ENCODE measurements at regions not wholly inside any gene's neighbourhood (a gene's known extent, or its start where the extent isn't known, plus 50 kb on each side); places are given as distances from the start of the nearest gene placed in this dataset.

- Histone ChIP-seq H3K9ac (ENCODE audit: insufficient read depth, low read length, poor library complexity, severe bottlenecking) (no peak overlapping the region), H3K27me3 (ENCODE audit: control insufficient read depth in 2 of 2, insufficient read depth in 2 of 2, low read length in 2 of 2) (no peaks in the 10 kb centered on the region), H3K4me1 (ENCODE audit: control insufficient read depth in 1 of 2, insufficient read depth in 2 of 2, low read length in 2 of 2) (no peaks in the 10 kb centered on the region), H3K4me2 (replicated peaks; ENCODE audit: extremely low read depth, low read length, poor library complexity, severe bottlenecking) (no peak overlapping the region), H3K36me3 (replicated peaks in 1 of 2; ENCODE audit: control insufficient read depth in 1 of 2, insufficient read depth in 2 of 2, low read length in 2 of 2) (peaks cover 3 to 24% of the 10 kb centered on the region in 2 donors), H3K27ac (ENCODE audit: low read depth in 1 of 2, low read length in 2 of 2) (no peak overlapping the region), H4K20me1 (ENCODE audit: insufficient read depth, low read length) (no peaks in the 10 kb centered on the region), H3K79me2 (ENCODE audit: insufficient read depth, low read length) (no peaks in the 10 kb centered on the region), H3K9me3 (replicated peaks in 1 of 2; ENCODE audit: control insufficient read depth in 1 of 2, insufficient read depth in 1 of 2, low read length in 2 of 2) (no peaks in the 10 kb centered on the region), H3K4me3 (replicated peaks in 1 of 3; ENCODE audit: low read depth in 2 of 3, low read length in 3 of 3) (no peak overlapping the region), H2AFZ (ENCODE audit: insufficient read depth, low read depth, low read length, poor library complexity, severe bottlenecking) (no peak overlapping the region)
- Mint-ChIP-seq H3K9me3 (no peaks in the 10 kb centered on the region), H3K27me3 (ENCODE audit: low read depth in 3 of 3) (no peaks in the 10 kb centered on the region), H3K4me3 (no peak overlapping the region), H3K4me1 (no peaks in the 10 kb centered on the region), H3K27ac (no peak overlapping the region), H3K36me3 (peaks cover 29 to 38% of the 10 kb centered on the region in 2 donors)
- intact Hi-C loops (cut with micrococcal nuclease) = no loop called here
- WGBS (ENCODE audit: insufficient coverage) = 100% methylated on average over 4 of the region's 10 CpGs
- DNase-seq = no peak
- no peak for TF ChIP-seq CTCF (IDR thresholded peaks at IDR 0.05)
Measured at GRCh38 chr16:27712251-27712711, 162.3 kb downstream of the KATNIP start.

GRCh38 chr16:27717726-27718125 lies 167.8 kb downstream of the KATNIP start:
- 100% methylated on average over 1 of the region's 2 CpGs for WGBS (ENCODE audit: insufficient coverage)
- H3K36me3 Mint-ChIP-seq = peaks cover 22 to 30% of the 10 kb centered on the region in 2 donors
- no peaks in the 10 kb centered on the region for H3K9me3 ChIP-seq (replicated peaks in 1 of 2; ENCODE audit: control insufficient read depth in 1 of 2, insufficient read depth in 1 of 2, low read length in 2 of 2)
- no peaks in the 10 kb centered on the region for H3K9me3 Mint-ChIP-seq
- no peak overlapping the region for H3K4me2 ChIP-seq (replicated peaks; ENCODE audit: extremely low read depth, low read length, poor library complexity, severe bottlenecking)
- no peaks in the 10 kb centered on the region for H3K79me2 ChIP-seq (ENCODE audit: insufficient read depth, low read length)
- H3K36me3 ChIP-seq (replicated peaks in 1 of 2; ENCODE audit: control insufficient read depth in 1 of 2, insufficient read depth in 2 of 2, low read length in 2 of 2) = peaks cover 8 to 27% of the 10 kb centered on the region in 2 donors
- DNase-seq = no peak
- H3K27ac Mint-ChIP-seq = no peak overlapping the region
- intact Hi-C loops (cut with micrococcal nuclease) = no loop called here
- no peak overlapping the region for H3K4me3 Mint-ChIP-seq
- H3K4me1 ChIP-seq (ENCODE audit: control insufficient read depth in 1 of 2, insufficient read depth in 2 of 2, low read length in 2 of 2) = no peaks in the 10 kb centered on the region
- H3K27ac ChIP-seq (ENCODE audit: low read depth in 1 of 2, low read length in 2 of 2) = no peak overlapping the region
- H3K27me3 Mint-ChIP-seq (ENCODE audit: low read depth in 3 of 3) = no peaks in the 10 kb centered on the region
- no peak for TF ChIP-seq CTCF (IDR thresholded peaks at IDR 0.05)
- H3K4me1 Mint-ChIP-seq = no peaks in the 10 kb centered on the region
- H2AFZ ChIP-seq (ENCODE audit: insufficient read depth, low read depth, low read length, poor library complexity, severe bottlenecking) = no peak overlapping the region
- H4K20me1 ChIP-seq (ENCODE audit: insufficient read depth, low read length) = no peaks in the 10 kb centered on the region
- H3K4me3 ChIP-seq (replicated peaks in 1 of 3; ENCODE audit: low read depth in 2 of 3, low read length in 3 of 3) = no peak overlapping the region
- no peaks in the 10 kb centered on the region for H3K27me3 ChIP-seq (ENCODE audit: control insufficient read depth in 2 of 2, insufficient read depth in 2 of 2, low read length in 2 of 2)
- H3K9ac ChIP-seq (ENCODE audit: insufficient read depth, low read length, poor library complexity, severe bottlenecking) = no peak overlapping the region

Measured in CD14-positive monocyte (primary cell).